Breast epithelium (tissue), 4 donors: ENCODE measurements at regions not wholly inside any gene's neighbourhood (a gene's known extent, or its start where the extent isn't known, plus 50 kb on each side); places are given as distances from the start of the nearest gene placed in this dataset.

Experiments used
- DNase-seq, 2 donors: peaks; one replicate each; pipeline ENCODE4 v3.0.0-alpha.2; 2019; ENCODE audit warnings: low spot score in 2 of 2
- H3K27ac ChIP-seq, 2 donors: fragments of 200-600 bp; sonication (generic) in 1 of 2; one replicate each; pipeline ENCODE4 v1.5.1; 2016 to 2019; ENCODE audit warnings: mild to moderate bottlenecking in 1 of 2
- H3K27me3 ChIP-seq, 2 donors: fragments of 200-600 bp; sonication (generic) in 1 of 2; one replicate each; pipeline versions ENCODE4 v1.5.1 to v1.6.0; 2017 to 2019; ENCODE audit warnings: control low read depth in 1 of 2, mild to moderate bottlenecking in 1 of 2
- H3K36me3 ChIP-seq: fragments of 200-600 bp; one replicate; pipeline ENCODE4 v1.5.1; 2019
- H3K4me1 ChIP-seq, 2 donors: fragments of 200-600 bp; sonication (generic); one replicate each; pipeline ENCODE4 v1.5.1; 2016 to 2019; ENCODE audit warnings: control low read depth in 1 of 2
- H3K4me3 ChIP-seq, 3 donors: fragments of 200-600 bp; sonication (generic); 1 replicate in 2 of 3; 2 replicates in 1 of 3; pipeline ENCODE4 v1.5.1; 2016 to 2019; ENCODE audit warnings: mild to moderate bottlenecking in 3 of 3, moderate library complexity in 2 of 3
- H3K9me3 ChIP-seq, 2 donors: fragments of 200-600 bp; sonication (generic) in 1 of 2; one replicate each; pipeline ENCODE4 v1.5.1; 2016 to 2019; ENCODE audit warnings: control low read depth in 1 of 2
- CTCF ChIP-seq, 3 donors: fragments of 450-650 bp; IDR thresholded peaks; one replicate each; pipeline ENCODE4 v1.5.1; 2016 to 2017; ENCODE audit warnings: antibody characterized with exemption in 3 of 3, mild to moderate bottlenecking in 3 of 3, moderate library complexity in 3 of 3
- POLR2A ChIP-seq: fragments of 450-650 bp; IDR thresholded peaks from one replicate; pipeline ENCODE4 v1.6.1; 2016; ENCODE audit warnings: antibody characterized with exemption, mild to moderate bottlenecking, moderate library complexity
- POLR2AphosphoS5 ChIP-seq, 3 donors: sonication (generic); formaldehyde crosslinking; IDR thresholded peaks; one replicate each; pipeline ENCODE4 v1.6.1; 2017; ENCODE audit warnings: antibody characterized with exemption in 3 of 3
- intact Hi-C: fragments of 100-400 bp; cut with DNase I; formaldehyde crosslinking; loops from one replicate; pipeline ENCODE4 v1.15.1; 2023; ENCODE audit warnings: low total_unique reads

GRCh38 chrX:63560601-63561218 lies 209.6 kb upstream of the SPIN4 start:
- intact Hi-C loops, result no loop called here
- Histone ChIP-seq H3K9me3 (no peaks in the 10 kb centered on the region), H3K36me3 (no peaks in the 10 kb centered on the region), H3K4me3 (peak overlapping the region; percentile 59 to 63 (median 61)), H3K27ac (peak overlapping the region; percentile 72 to 80), H3K27me3 (no peaks in the 10 kb centered on the region), H3K4me1 (no peaks in the 10 kb centered on the region)
- peak; percentile 47 to 51 for DNase-seq
- TF ChIP-seq CTCF (IDR thresholded peaks at IDR 0.05) (no peak), POLR2AphosphoS5 (IDR thresholded peaks at IDR 0.05) (peak in 1 of 3 donors; percentile 46), POLR2A (no peak)

GRCh38 chrX:63551856-63552255 lies 200.7 kb upstream of the SPIN4 start:
- Histone ChIP-seq H3K36me3 (no peaks in the 10 kb centered on the region), H3K4me3 (no peak overlapping the region), H3K9me3 (peaks cover 20 to 35% of the 10 kb centered on the region in 2 donors), H3K4me1 (no peaks in the 10 kb centered on the region), H3K27ac (no peak overlapping the region), H3K27me3 (no peaks in the 10 kb centered on the region)
- intact Hi-C loops, result no loop called here
- DNase-seq, result no peak
- TF ChIP-seq CTCF (IDR thresholded peaks at IDR 0.05), result no peak
- TF ChIP-seq POLR2A, result no peak
- no peak for TF ChIP-seq POLR2AphosphoS5 (IDR thresholded peaks at IDR 0.05)

GRCh38 chrX:63530654-63531053 lies 179.5 kb upstream of the SPIN4 start:
- Histone ChIP-seq H3K4me3 (no peak overlapping the region), H3K9me3 (peaks cover 0 to 33% of the 10 kb centered on the region in 2 donors), H3K4me1 (no peaks in the 10 kb centered on the region), H3K27me3 (peaks cover 0 to 5% of the 10 kb centered on the region in 2 donors), H3K27ac (no peak overlapping the region), H3K36me3 (no peaks in the 10 kb centered on the region)
- intact Hi-C loops, result no loop called here
- TF ChIP-seq POLR2A (no peak), CTCF (IDR thresholded peaks at IDR 0.05) (no peak), POLR2AphosphoS5 (IDR thresholded peaks at IDR 0.05) (no peak)
- DNase-seq, result no peak

- intact Hi-C loops, result no loop called here
- Histone ChIP-seq H3K9me3 (peaks cover 0 to 31% of the 10 kb centered on the region in 2 donors), H3K27me3 (peaks cover 0 to 5% of the 10 kb centered on the region in 2 donors), H3K4me3 (no peak overlapping the region), H3K4me1 (no peaks in the 10 kb centered on the region), H3K36me3 (no peaks in the 10 kb centered on the region), H3K27ac (no peak overlapping the region)
- no peak for DNase-seq
- TF ChIP-seq POLR2AphosphoS5 (IDR thresholded peaks at IDR 0.05) (no peak), POLR2A (no peak), CTCF (IDR thresholded peaks at IDR 0.05) (no peak)
These were observed 178.8 kb upstream of the SPIN4 start for GRCh38 chrX:63529961-63530360.

- TF ChIP-seq CTCF (IDR thresholded peaks at IDR 0.05) (no peak), POLR2AphosphoS5 (IDR thresholded peaks at IDR 0.05) (no peak), POLR2A (no peak)
- Histone ChIP-seq H3K4me1 (no peaks in the 10 kb centered on the region), H3K9me3 (peaks cover 0 to 19% of the 10 kb centered on the region in 2 donors), H3K27me3 (peaks cover 0 to 5% of the 10 kb centered on the region in 2 donors), H3K36me3 (no peaks in the 10 kb centered on the region), H3K27ac (no peak overlapping the region), H3K4me3 (no peak overlapping the region)
- intact Hi-C loops, result no loop called here
- DNase-seq, result no peak
These were observed 175.7 kb upstream of the SPIN4 start for GRCh38 chrX:63526863-63527262.
